KBM-7 (cell line): ENCODE measurements at regions not wholly inside any gene's neighbourhood (a gene's known extent, or its start where the extent isn't known, plus 50 kb on each side); places are given as distances from the start of the nearest gene placed in this dataset.
"Not testable (repeated sequence)": the region's sequence is repeated elsewhere in the genome, so short reads cannot be mapped to it uniquely, and the experiment has no call there.

Source experiments
- DNase-seq: peaks from one replicate; pipeline ENCODE4 v3.0.0-alpha.2; 2015
- in situ Hi-C: fragments of 300-500 bp; cut with MboI; formaldehyde crosslinking; loops from 2 replicates; pipeline ENCODE4 v1.14.3; 2020; ENCODE audit warnings: low sequenced_read_pairs, low pct_unique_long_range_greater_than_20kb, mixed read lengths

- in situ Hi-C loops = no loop called here
Observed at GRCh38 chr20:58583176-58583575, 67.9 kb upstream of the STX16 start.

GRCh38 chr20:58580474-58580835 lies 65.3 kb upstream of the APCDD1L start:
- in situ Hi-C loops = no loop called here
- no peak for DNase-seq

More at GRCh38 chr20:58583176-58583575, 67.9 kb upstream of the STX16 start:
- DNase-seq = no peak

- DNase-seq = no peak
- in situ Hi-C loops = no loop called here
Observed at GRCh38 chr20:58579819-58580473, 64.7 kb upstream of the APCDD1L start.

GRCh38 chr20:58579069-58579818 lies 64.0 kb upstream of the APCDD1L start:
- in situ Hi-C loops = no loop called here
- no peak for DNase-seq

GRCh38 chr20:58577871-58578598 lies 62.8 kb upstream of the APCDD1L start:
- no peak for DNase-seq

GRCh38 chr20:58577139-58577806 lies 62.1 kb upstream of the APCDD1L start:
- in situ Hi-C loops = no loop called here

More at GRCh38 chr20:58577871-58578598, 62.8 kb upstream of the APCDD1L start:
- in situ Hi-C loops = no loop called here

GRCh38 chr20:58576603-58576970 lies 61.4 kb upstream of the APCDD1L start:
- in situ Hi-C loops = no loop called here
- DNase-seq = no peak

More at GRCh38 chr20:58577139-58577806, 62.1 kb upstream of the APCDD1L start:
- no peak for DNase-seq

- in situ Hi-C loops = no loop called here
- no peak for DNase-seq
Observed at GRCh38 chr20:58575776-58576602, 60.8 kb upstream of the APCDD1L start.

- DNase-seq = no peak
- in situ Hi-C loops = no loop called here
Observed at GRCh38 chr20:58574469-58574868, 59.3 kb upstream of the APCDD1L start.

- in situ Hi-C loops = no loop called here
- DNase-seq = no peak
Observed at GRCh38 chr20:58573986-58574385, 58.8 kb upstream of the APCDD1L start.

GRCh38 chr20:58573257-58573656 lies 58.1 kb upstream of the APCDD1L start:
- no peak for DNase-seq
- in situ Hi-C loops = no loop called here

- DNase-seq, in situ Hi-C loops: not testable (repeated sequence)
Observed at GRCh38 chr20:58572428-58572763, 57.2 kb upstream of the APCDD1L start.

GRCh38 chr20:58571693-58572427 lies 56.7 kb upstream of the APCDD1L start:
- in situ Hi-C loops = no loop called here
- DNase-seq = no peak

- no peak for DNase-seq
- in situ Hi-C loops = no loop called here
Observed at GRCh38 chr20:58571356-58571692, 56.1 kb upstream of the APCDD1L start.

- in situ Hi-C loops = no loop called here
- DNase-seq = no peak
Observed at GRCh38 chr20:58570204-58570859, 55.1 kb upstream of the APCDD1L start.

GRCh38 chr20:58569241-58570125 lies 54.3 kb upstream of the APCDD1L start:
- DNase-seq = peak; percentile 22
- in situ Hi-C loops = no loop called here
